Activated B cell treated with CpG ODN at 0.5 μM for 24 hours (primary cell): ENCODE measurements at regions not wholly inside any gene's neighbourhood (a gene's known extent, or its start where the extent isn't known, plus 50 kb on each side); places are given as distances from the start of the nearest gene placed in this dataset.

Source experiments
- ATAC-seq: fragments of 200-7000 bp; cut with Tn5 transposase; one replicate; pipeline ENCODE4 v1.10.0; 2021; ENCODE audit warnings: low read depth, mild to moderate bottlenecking, moderate library complexity
- CTCF ChIA-PET: fragments of 350-600 bp; sonication (Branson Sonifier 250); formaldehyde crosslinking; loops from one replicate; lab custom pipeline; 2021; ENCODE audit warnings: antibody characterized with exemption; lab: Charles Lee
- POLR2A ChIA-PET: fragments of 350-600 bp; sonication (Branson Sonifier 250); formaldehyde crosslinking; loops from one replicate; lab custom pipeline; 2021; ENCODE audit warnings: antibody characterized with exemption; lab: Charles Lee
- DNase-seq: peaks from one replicate; pipeline ENCODE4 v3.0.0; 2022
- H3K27ac Mint-ChIP-seq: one replicate; pipeline ENCODE4 v1.8.0; 2020; ENCODE audit warnings: mixed read lengths
- H3K27me3 Mint-ChIP-seq: one replicate; pipeline ENCODE4 v1.8.0; 2021; ENCODE audit warnings: mixed read lengths
- H3K36me3 Mint-ChIP-seq: one replicate; pipeline ENCODE4 v1.8.0; 2021; ENCODE audit warnings: low read depth, mixed read lengths
- H3K4me1 Mint-ChIP-seq: one replicate; pipeline ENCODE4 v1.8.0; 2021; ENCODE audit warnings: mixed read lengths
- H3K4me3 Mint-ChIP-seq: one replicate; pipeline ENCODE4 v1.8.0; 2020; ENCODE audit warnings: mild to moderate bottlenecking, mixed read lengths
- H3K9me3 Mint-ChIP-seq: one replicate; pipeline ENCODE4 v1.8.0; 2020; ENCODE audit warnings: mixed read lengths
- intact Hi-C: fragments of 100-400 bp; cut with micrococcal nuclease; formaldehyde crosslinking; loops from one replicate; pipeline ENCODE4 v1.15.1; 2024
- TF ChIP-seq, protein P1 (sequence below): fragments of 200-600 bp; IDR thresholded peaks from one replicate; pipeline ENCODE4 v1.8.0; 2022; ENCODE audit warnings: antibody characterized with exemption, mild to moderate bottlenecking

DNA sequence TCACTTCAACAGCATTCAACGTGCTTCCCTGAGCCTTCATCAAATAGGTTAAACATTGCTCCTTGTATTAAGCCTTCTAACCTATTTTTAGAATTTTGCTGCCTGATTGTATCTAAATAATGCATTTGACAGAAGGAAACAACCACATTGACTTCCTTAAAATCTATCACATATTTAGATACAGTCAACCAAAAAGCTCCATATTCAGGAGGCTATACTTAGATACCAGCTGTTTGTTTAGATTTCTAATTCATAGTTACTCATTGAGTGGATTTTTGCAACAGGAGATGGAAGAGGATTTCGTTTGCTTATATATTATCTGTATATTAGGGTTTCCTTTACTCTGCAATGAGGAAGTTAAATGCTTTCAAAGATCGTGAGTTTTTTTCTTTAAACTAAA lies 241.1 kb upstream of the PPP1R2C start:
- DNase-seq (no peak), ATAC-seq (no peak)
- Mint-ChIP-seq H3K36me3 (peaks cover under 1% of the 10 kb centered on the region), H3K27ac (no peak overlapping the region), H3K27me3 (no peaks in the 10 kb centered on the region), H3K4me1 (peaks cover 9% of the 10 kb centered on the region), H3K4me3 (no peak overlapping the region), H3K9me3 (no peaks in the 10 kb centered on the region)
- TF ChIP-seq, protein P1, sequence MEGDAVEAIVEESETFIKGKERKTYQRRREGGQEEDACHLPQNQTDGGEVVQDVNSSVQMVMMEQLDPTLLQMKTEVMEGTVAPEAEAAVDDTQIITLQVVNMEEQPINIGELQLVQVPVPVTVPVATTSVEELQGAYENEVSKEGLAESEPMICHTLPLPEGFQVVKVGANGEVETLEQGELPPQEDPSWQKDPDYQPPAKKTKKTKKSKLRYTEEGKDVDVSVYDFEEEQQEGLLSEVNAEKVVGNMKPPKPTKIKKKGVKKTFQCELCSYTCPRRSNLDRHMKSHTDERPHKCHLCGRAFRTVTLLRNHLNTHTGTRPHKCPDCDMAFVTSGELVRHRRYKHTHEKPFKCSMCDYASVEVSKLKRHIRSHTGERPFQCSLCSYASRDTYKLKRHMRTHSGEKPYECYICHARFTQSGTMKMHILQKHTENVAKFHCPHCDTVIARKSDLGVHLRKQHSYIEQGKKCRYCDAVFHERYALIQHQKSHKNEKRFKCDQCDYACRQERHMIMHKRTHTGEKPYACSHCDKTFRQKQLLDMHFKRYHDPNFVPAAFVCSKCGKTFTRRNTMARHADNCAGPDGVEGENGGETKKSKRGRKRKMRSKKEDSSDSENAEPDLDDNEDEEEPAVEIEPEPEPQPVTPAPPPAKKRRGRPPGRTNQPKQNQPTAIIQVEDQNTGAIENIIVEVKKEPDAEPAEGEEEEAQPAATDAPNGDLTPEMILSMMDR = no peak
- CTCF ChIA-PET = no interaction called here
- intact Hi-C loops = no loop called here
- POLR2A ChIA-PET = no interaction called here

DNA sequence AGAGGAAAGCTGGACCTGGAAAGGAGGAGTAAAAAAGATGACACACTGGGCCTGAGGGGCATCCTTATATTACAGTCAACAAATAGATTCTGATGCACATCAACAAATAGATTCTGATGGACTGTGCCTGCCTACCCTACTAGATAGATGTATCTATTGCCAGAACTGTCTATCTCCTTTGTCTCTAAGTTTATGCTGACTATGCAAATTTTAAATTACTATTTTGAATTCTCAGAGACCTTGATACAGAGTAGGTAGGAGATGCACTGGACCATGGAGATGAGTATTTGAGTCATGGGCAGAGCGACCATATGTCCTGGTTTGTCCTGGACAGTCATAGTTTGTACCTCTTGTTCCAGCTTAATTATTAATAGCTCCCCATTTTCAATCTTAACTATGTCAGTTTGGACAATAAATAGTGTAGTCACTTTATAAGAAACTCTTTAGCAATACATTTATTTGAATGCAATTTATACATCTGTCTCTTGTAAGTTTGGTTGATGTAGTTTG lies 247.9 kb upstream of the PPP1R2C start:
- H3K4me3 Mint-ChIP-seq = no peak overlapping the region
- H3K27ac Mint-ChIP-seq = no peak overlapping the region
- intact Hi-C loops = no loop called here
- TF ChIP-seq, protein P1 = no peak
- DNase-seq (no peak), ATAC-seq (no peak)
- ChIA-PET POLR2A (no interaction called here), CTCF (no interaction called here)
- peaks cover 3% of the 10 kb centered on the region for H3K9me3 Mint-ChIP-seq
- H3K36me3 Mint-ChIP-seq = peaks cover 4% of the 10 kb centered on the region
- H3K27me3 Mint-ChIP-seq = no peaks in the 10 kb centered on the region
- H3K4me1 Mint-ChIP-seq = peaks cover 6% of the 10 kb centered on the region

DNA sequence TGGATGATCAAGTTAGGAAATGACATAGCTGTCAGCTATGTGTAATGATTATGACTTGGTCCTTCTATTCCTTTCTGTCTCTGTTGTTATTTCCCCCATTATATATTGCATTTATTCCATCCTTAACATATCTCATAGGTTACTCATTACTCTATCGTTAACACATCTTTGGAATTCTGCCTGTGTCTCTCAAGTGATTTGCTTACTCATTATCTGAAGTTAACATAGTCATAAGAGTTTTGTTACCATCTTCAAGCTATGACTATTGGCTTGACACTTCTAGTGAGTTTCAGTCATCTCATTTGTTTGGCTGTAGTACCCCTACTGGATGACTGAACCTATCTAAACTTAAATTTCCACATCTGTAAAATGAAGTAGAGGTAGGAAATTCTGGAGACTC lies 286.1 kb upstream of the PPP1R2C start:
- Mint-ChIP-seq H3K27me3 (no peaks in the 10 kb centered on the region), H3K36me3 (no peaks in the 10 kb centered on the region), H3K27ac (no peak overlapping the region), H3K4me3 (no peak overlapping the region), H3K9me3 (peaks cover 2% of the 10 kb centered on the region), H3K4me1 (peaks cover 4% of the 10 kb centered on the region)
- intact Hi-C loops = no loop called here
- TF ChIP-seq, protein P1 = no peak
- POLR2A ChIA-PET = no interaction called here
- DNase-seq (no peak), ATAC-seq (no peak)
- CTCF ChIA-PET = no interaction called here

DNA sequence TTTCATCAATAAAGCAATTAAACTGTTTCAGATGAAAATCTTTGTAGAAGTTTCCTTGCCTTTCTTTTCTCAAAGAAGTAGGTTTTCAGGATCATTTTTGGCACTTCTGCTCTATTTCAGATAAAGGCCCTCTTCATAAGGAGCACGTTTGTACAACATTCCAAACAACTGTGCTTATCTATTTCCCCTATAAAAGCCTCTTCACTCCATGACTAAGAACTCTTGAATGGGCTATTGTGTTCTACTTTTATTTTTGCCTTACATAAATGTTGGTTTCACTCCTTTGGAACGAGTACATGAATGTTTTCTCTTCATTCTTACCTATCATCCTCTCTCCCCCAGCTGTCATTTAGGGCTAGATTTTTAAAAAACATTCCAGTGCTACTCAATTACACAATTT lies 288.0 kb upstream of the PPP1R2C start:
- Mint-ChIP-seq H3K27ac (no peak overlapping the region), H3K4me3 (no peak overlapping the region), H3K36me3 (no peaks in the 10 kb centered on the region), H3K9me3 (no peaks in the 10 kb centered on the region), H3K27me3 (no peaks in the 10 kb centered on the region), H3K4me1 (no peaks in the 10 kb centered on the region)
- ChIA-PET CTCF (no interaction called here), POLR2A (no interaction called here)
- intact Hi-C loops = no loop called here
- TF ChIP-seq, protein P1 = no peak
- no peak for DNase-seq
- ATAC-seq = no peak

DNA sequence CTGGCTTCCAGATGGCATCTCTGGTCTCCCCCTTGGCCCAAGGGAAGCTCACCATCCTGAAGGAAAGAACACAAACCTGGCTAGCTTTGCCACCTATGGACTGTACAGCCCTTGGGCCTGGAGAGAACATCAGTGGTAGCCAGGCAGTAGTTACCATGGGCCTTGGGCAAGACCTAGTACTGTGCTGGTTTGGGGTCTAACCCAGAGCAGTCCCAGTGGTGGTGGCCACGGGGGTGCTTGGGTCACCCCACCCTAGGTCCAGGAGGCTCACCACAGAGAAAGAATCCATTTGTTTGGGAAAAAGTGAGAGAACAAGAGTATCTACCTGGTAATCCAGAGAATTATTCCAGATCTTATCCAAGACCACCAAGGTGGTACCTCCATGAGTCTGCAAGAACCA lies 290.7 kb upstream of the PPP1R2C start:
- Mint-ChIP-seq H3K36me3 (no peaks in the 10 kb centered on the region), H3K27ac (no peak overlapping the region), H3K4me3 (no peak overlapping the region), H3K4me1 (no peaks in the 10 kb centered on the region), H3K27me3 (no peaks in the 10 kb centered on the region), H3K9me3 (no peaks in the 10 kb centered on the region)
- TF ChIP-seq, protein P1 = no peak
- intact Hi-C loops = no loop called here
- POLR2A ChIA-PET = no interaction called here
- DNase-seq (no peak), ATAC-seq (no peak)
- CTCF ChIA-PET = no interaction called here
